VCaP (cell line): ENCODE measurements at regions not wholly inside any gene's neighbourhood (a gene's known extent, or its start where the extent isn't known, plus 50 kb on each side); places are given as distances from the start of the nearest gene placed in this dataset.

Experiments
- H3K27ac ChIP-seq: fragments of 450-650 bp; 2 replicates; pipeline ENCODE4 v1.5.1; 2017
- CTCF ChIP-seq: fragments of 450-650 bp; conservative IDR thresholded peaks from 2 replicates; pipeline ENCODE4 v1.5.1; 2017; ENCODE audit warnings: mild to moderate bottlenecking, moderate library complexity

GRCh38 chr18:30915336-30915988 is 127.1 kb downstream of the DSC3 start:
- no peak for TF ChIP-seq CTCF
- no peak overlapping the region for H3K27ac ChIP-seq

GRCh38 chr18:30908381-30908780 is 134.2 kb downstream of the DSC3 start:
- TF ChIP-seq CTCF = no peak
- no peak overlapping the region for H3K27ac ChIP-seq

GRCh38 chr18:30903566-30903965 is 139.0 kb downstream of the DSC3 start:
- TF ChIP-seq CTCF = no peak
- H3K27ac ChIP-seq = no peak overlapping the region

DNA sequence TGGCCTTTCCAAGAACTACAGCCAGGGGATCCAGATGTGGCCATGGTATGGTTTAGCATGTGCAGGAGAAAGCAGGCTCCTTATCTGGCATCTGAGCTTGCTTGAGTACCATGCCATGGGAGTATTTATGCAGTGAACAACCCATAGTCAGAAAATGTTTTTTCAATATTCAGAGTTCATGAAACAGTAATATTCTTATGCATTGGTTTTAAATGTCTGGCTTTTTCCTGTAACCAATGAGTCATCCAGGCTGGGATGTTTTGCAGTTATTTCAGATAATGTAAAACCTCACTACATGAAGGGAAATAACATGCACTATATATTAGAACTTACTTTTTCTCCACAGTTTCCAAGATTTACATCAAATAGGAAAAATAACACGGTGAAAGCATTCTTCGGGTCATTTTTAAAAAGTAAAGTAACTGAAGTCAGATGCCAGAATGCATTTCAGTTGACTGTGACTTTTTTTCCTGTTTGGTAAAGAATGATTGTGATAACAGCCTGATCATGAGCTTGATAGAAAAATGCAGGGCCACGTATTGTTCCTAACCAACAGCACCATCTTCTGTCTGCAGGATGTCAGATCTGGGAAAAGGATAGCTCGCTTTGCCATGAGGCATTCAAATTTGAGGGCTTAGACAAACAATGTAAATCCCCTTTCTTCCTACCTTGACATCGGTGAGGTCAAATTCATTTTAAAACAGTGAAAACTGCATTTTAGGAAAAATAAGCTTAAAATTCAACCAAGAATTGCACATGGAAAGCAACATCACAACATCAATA is 152.8 kb downstream of the DSC3 start:
- peak; percentile 72 for TF ChIP-seq CTCF
- no peak overlapping the region for H3K27ac ChIP-seq

- TF ChIP-seq CTCF = no peak
- H3K27ac ChIP-seq = no peak overlapping the region
Measured at GRCh38 chr18:30888344-30888743, 154.2 kb downstream of the DSC3 start.

DNA sequence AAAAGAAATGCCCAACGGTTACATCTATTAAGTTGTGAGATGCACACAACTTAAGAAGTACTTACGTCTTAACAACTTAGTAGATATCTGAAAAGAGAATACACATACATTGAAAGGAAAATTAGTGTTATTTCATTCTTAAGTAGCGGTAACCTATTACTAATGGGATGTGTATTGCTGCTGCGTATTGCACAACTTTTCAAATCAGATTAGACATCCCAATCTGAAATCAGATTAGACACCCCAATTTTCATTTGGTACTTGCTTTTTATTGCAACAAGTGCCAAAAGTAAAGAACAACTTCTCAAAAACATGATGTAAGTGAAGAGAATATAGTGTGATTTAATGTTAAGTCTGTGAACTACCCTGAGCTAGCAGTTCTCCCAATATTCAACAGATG is 155.5 kb downstream of the DSC3 start:
- TF ChIP-seq CTCF = no peak
- H3K27ac ChIP-seq = no peak overlapping the region

GRCh38 chr18:30870466-30870865 is 172.1 kb downstream of the DSC3 start:
- TF ChIP-seq CTCF = no peak
- H3K27ac ChIP-seq = no peak overlapping the region
